ENCODE measurements at regions not wholly inside any gene's neighbourhood (a gene's known extent, or its start where the extent isn't known, plus 50 kb on each side); places are given as distances from the start of the nearest gene placed in this dataset.

- Histone ChIP-seq H3K27ac (ENCODE audit: control insufficient read depth, insufficient read depth, low read length) (no peak overlapping the region), H3K36me3 (ENCODE audit: control insufficient read depth in 2 of 2, extremely low read depth in 1 of 2, insufficient read depth in 2 of 2, low read length in 2 of 2) (no peaks in the 10 kb centered on the region), H3K9me1 (ENCODE audit: control insufficient read depth, extremely low read depth, insufficient read depth, low read length) (no peaks in the 10 kb centered on the region), H3K4me1 (ENCODE audit: control insufficient read depth, extremely low read depth, insufficient read depth, low read length) (no peaks in the 10 kb centered on the region), H3K27me3 (ENCODE audit: control insufficient read depth, extremely low read depth, insufficient read depth, low read length) (no peaks in the 10 kb centered on the region), H3K9ac (ENCODE audit: control insufficient read depth, extremely low read depth, insufficient read depth, low read length) (no peak overlapping the region), H2AFZ (ENCODE audit: control insufficient read depth, low read length) (no peak overlapping the region), H3K79me2 (ENCODE audit: control insufficient read depth, insufficient read depth, low read length) (no peaks in the 10 kb centered on the region), H3K9me3 (ENCODE audit: control insufficient read depth, low read depth, low read length) (no peaks in the 10 kb centered on the region), H3K4me2 (ENCODE audit: control insufficient read depth, extremely low read depth, insufficient read depth, low read depth, low read length) (no peak overlapping the region), H4K20me1 (ENCODE audit: control insufficient read depth, extremely low read depth, insufficient read depth, low read length) (no peaks in the 10 kb centered on the region), H3K4me3 (ENCODE audit: control insufficient read depth in 2 of 3, extremely low read depth in 1 of 3, insufficient read depth in 2 of 3, low read depth in 1 of 3, low read length in 3 of 3) (no peak overlapping the region)
- DNase-seq (ENCODE audit: low read depth, low spot score) (no peak), FAIRE-seq (no peak)
- dilution Hi-C loops (cut with MboI; ENCODE audit: extremely low pct_ligation_motif_present, low sequenced_read_pairs) = no loop called here
- no peak for TF ChIP-seq EZH2 (IDR thresholded peaks at IDR 0.05; ENCODE audit: low read length)
- TF ChIP-seq CTCF (optimal IDR thresholded peaks at IDR 0.05 in 1 of 3, IDR thresholded peaks at IDR 0.05 in 1 of 3, conservative IDR thresholded peaks at IDR 0.05 in 1 of 3; ENCODE audit: extremely low read depth in 1 of 3, insufficient read depth in 2 of 3, low read length in 3 of 3) = no peak
Observed at GRCh38 chr2:129913695-129914495, 65.6 kb upstream of the RAB6C start.

- TF ChIP-seq CTCF (optimal IDR thresholded peaks at IDR 0.05 in 1 of 3, IDR thresholded peaks at IDR 0.05 in 1 of 3, conservative IDR thresholded peaks at IDR 0.05 in 1 of 3; ENCODE audit: extremely low read depth in 1 of 3, insufficient read depth in 2 of 3, low read length in 3 of 3) (no peak), EZH2 (IDR thresholded peaks at IDR 0.05; ENCODE audit: low read length) (no peak)
- no peaks in the 10 kb centered on the region for H3K36me3 ChIP-seq (ENCODE audit: control insufficient read depth in 2 of 2, extremely low read depth in 1 of 2, insufficient read depth in 2 of 2, low read length in 2 of 2)
- dilution Hi-C loops (cut with MboI; ENCODE audit: extremely low pct_ligation_motif_present, low sequenced_read_pairs) = no loop called here
- FAIRE-seq (no peak), DNase-seq (ENCODE audit: low read depth, low spot score) (no peak)
- H3K4me2 ChIP-seq (ENCODE audit: control insufficient read depth, extremely low read depth, insufficient read depth, low read depth, low read length) = no peak overlapping the region
- no peaks in the 10 kb centered on the region for H4K20me1 ChIP-seq (ENCODE audit: control insufficient read depth, extremely low read depth, insufficient read depth, low read length)
- H3K27ac ChIP-seq (ENCODE audit: control insufficient read depth, insufficient read depth, low read length) = no peak overlapping the region
- no peaks in the 10 kb centered on the region for H3K79me2 ChIP-seq (ENCODE audit: control insufficient read depth, insufficient read depth, low read length)
- no peaks in the 10 kb centered on the region for H3K9me1 ChIP-seq (ENCODE audit: control insufficient read depth, extremely low read depth, insufficient read depth, low read length)
- no peaks in the 10 kb centered on the region for H3K4me1 ChIP-seq (ENCODE audit: control insufficient read depth, extremely low read depth, insufficient read depth, low read length)
- H2AFZ ChIP-seq (ENCODE audit: control insufficient read depth, low read length) = no peak overlapping the region
- no peak overlapping the region for H3K4me3 ChIP-seq (ENCODE audit: control insufficient read depth in 2 of 3, extremely low read depth in 1 of 3, insufficient read depth in 2 of 3, low read depth in 1 of 3, low read length in 3 of 3)
- no peaks in the 10 kb centered on the region for H3K27me3 ChIP-seq (ENCODE audit: control insufficient read depth, extremely low read depth, insufficient read depth, low read length)
- H3K9ac ChIP-seq (ENCODE audit: control insufficient read depth, extremely low read depth, insufficient read depth, low read length) = no peak overlapping the region
- H3K9me3 ChIP-seq (ENCODE audit: control insufficient read depth, low read depth, low read length) = no peaks in the 10 kb centered on the region
Observed at GRCh38 chr2:129914538-129915302, 64.7 kb upstream of the RAB6C start.
